ENCODE measurements at regions not wholly inside any gene's neighbourhood (a gene's known extent, or its start where the extent isn't known, plus 50 kb on each side); places are given as distances from the start of the nearest gene placed in this dataset.
"Not testable (repeated sequence)": the region's sequence is repeated elsewhere in the genome, so short reads cannot be mapped to it uniquely, and the experiment has no call there.

DNA sequence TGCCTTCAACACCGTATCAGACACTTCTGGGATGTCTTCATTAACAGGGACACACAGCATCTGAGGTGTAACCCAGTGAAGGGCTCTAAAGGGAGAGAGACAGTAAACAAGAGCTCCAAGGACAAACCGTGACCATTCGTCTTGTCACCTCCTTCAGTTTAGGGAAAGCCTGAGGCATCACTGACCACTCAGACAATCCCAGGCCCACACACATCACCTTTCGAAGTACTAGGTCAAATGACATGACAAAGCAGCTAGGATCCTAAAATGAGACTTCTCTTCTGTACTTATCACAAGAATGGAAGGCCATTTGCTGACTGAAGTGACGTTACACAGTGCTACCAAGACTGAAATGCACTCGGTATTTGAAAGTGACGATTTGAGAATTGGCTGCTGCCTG lies 200.7 kb upstream of the KCTD7 start:
- H3K9ac ChIP-seq (ENCODE audit: low read length) = no peak overlapping the region
- no peak overlapping the region for H3K14ac ChIP-seq (ENCODE audit: low read length)
- H4K91ac ChIP-seq (ENCODE audit: low read depth, low read length) = no peak overlapping the region
- no peaks in the 10 kb centered on the region for H3K79me2 ChIP-seq (ENCODE audit: control insufficient read depth, insufficient read depth, low read length, poor library complexity)
- no peak overlapping the region for H2BK5ac ChIP-seq (ENCODE audit: low read depth, low read length, poor library complexity)
- H3K36me3 ChIP-seq (ENCODE audit: control insufficient read depth in 1 of 2, insufficient read depth in 2 of 2, low read length in 2 of 2) = no peaks in the 10 kb centered on the region
- H3K4me3 ChIP-seq (ENCODE audit: low read depth, low read length) = no peak overlapping the region
- H3K23ac ChIP-seq (ENCODE audit: low read length) = no peak overlapping the region
- H4K12ac ChIP-seq (ENCODE audit: low read depth, low read length) = no peak overlapping the region
- H3K9me3 ChIP-seq (ENCODE audit: insufficient read depth, low read depth, low read length) = peaks cover 1% of the 10 kb centered on the region
- no peak overlapping the region for H4K8ac ChIP-seq (ENCODE audit: low read depth, low read length)
- no CpG with 5 or more reads among the region's 7 CpGs for WGBS (ENCODE audit: extremely low coverage, insufficient coverage, insufficient read length)
- H3K27me3 ChIP-seq (ENCODE audit: insufficient read depth, low read length) = no peaks in the 10 kb centered on the region
- no peak overlapping the region for H3K27ac ChIP-seq (ENCODE audit: low read depth, low read length)
- H3K4me1 ChIP-seq (ENCODE audit: control insufficient read depth in 1 of 2, insufficient read depth in 2 of 2, low read length in 2 of 2) = peaks cover 4 to 14% of the 10 kb centered on the region in 2 experiments
- H3K4ac ChIP-seq (ENCODE audit: low read depth, low read length) = no peak overlapping the region
- no peak overlapping the region for H2AFZ ChIP-seq (ENCODE audit: insufficient read depth, low read length, poor library complexity)
- no peak overlapping the region for H2BK12ac ChIP-seq (ENCODE audit: low read length)
- no peaks in the 10 kb centered on the region for H3K79me1 ChIP-seq (ENCODE audit: low read length)
- H3K4me2 ChIP-seq (ENCODE audit: low read length) = no peak overlapping the region
- no peak overlapping the region for H2BK120ac ChIP-seq (ENCODE audit: insufficient read depth, low read length, poor library complexity)
- H3K18ac ChIP-seq (ENCODE audit: low read length) = no peak overlapping the region
- H2AK5ac ChIP-seq (ENCODE audit: low read length) = no peak overlapping the region
- no peak for DNase-seq

DNA sequence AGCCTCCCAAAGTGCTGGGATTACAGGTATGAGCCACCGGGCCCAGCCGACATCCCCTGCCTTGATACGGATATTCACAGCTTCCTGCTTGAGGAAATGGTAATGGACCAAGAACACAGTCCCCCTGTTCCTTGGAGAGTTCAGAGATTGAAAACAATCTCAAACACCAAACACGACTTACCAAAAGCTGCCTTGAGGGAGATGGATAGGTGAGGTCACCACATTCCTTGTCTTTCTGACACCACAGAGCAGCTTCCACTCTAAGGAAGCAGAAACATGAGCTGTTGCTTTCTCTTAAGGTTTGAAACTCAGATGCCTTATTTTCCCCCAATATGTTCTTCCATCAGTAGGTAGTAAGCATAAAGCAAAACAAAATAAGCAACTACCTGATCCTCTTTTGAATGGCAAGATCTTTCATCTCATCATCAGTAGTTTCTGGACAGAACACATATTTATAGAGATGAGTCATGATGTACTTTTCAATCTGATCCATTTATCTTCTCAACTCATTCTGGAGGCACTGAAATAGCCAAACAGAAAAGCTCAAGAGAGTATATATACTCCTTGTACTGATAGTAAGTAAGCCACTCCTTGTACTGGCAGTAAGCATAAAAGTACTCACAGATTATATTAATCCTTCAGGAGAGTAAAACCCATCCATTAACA lies 199.1 kb upstream of the KCTD7 start:
- no peak for DNase-seq
- no peak overlapping the region for H2AK5ac ChIP-seq (ENCODE audit: low read length)
- no peak overlapping the region for H3K4ac ChIP-seq (ENCODE audit: low read depth, low read length)
- H3K4me3 ChIP-seq (ENCODE audit: low read depth, low read length) = no peak overlapping the region
- H4K8ac ChIP-seq (ENCODE audit: low read depth, low read length) = no peak overlapping the region
- H2BK12ac ChIP-seq (ENCODE audit: low read length) = no peak overlapping the region
- no peak overlapping the region for H3K18ac ChIP-seq (ENCODE audit: low read length)
- H3K14ac ChIP-seq (ENCODE audit: low read length) = no peak overlapping the region
- WGBS (ENCODE audit: extremely low coverage, insufficient coverage, insufficient read length) = no CpG with 5 or more reads among the region's 4 CpGs
- H3K79me2 ChIP-seq (ENCODE audit: control insufficient read depth, insufficient read depth, low read length, poor library complexity) = no peaks in the 10 kb centered on the region
- peaks cover 4 to 14% of the 10 kb centered on the region in 2 experiments for H3K4me1 ChIP-seq (ENCODE audit: control insufficient read depth in 1 of 2, insufficient read depth in 2 of 2, low read length in 2 of 2)
- H2AFZ ChIP-seq (ENCODE audit: insufficient read depth, low read length, poor library complexity) = no peak overlapping the region
- H3K79me1 ChIP-seq (ENCODE audit: low read length) = no peaks in the 10 kb centered on the region
- H4K91ac ChIP-seq (ENCODE audit: low read depth, low read length) = no peak overlapping the region
- H3K27ac ChIP-seq (ENCODE audit: low read depth, low read length) = peak overlapping the region; percentile 26
- H3K4me2 ChIP-seq (ENCODE audit: low read length) = no peak overlapping the region
- H4K12ac ChIP-seq (ENCODE audit: low read depth, low read length) = no peak overlapping the region
- peaks cover 1% of the 10 kb centered on the region for H3K9me3 ChIP-seq (ENCODE audit: insufficient read depth, low read depth, low read length)
- H3K9ac ChIP-seq (ENCODE audit: low read length) = no peak overlapping the region
- H3K36me3 ChIP-seq (ENCODE audit: control insufficient read depth in 1 of 2, insufficient read depth in 2 of 2, low read length in 2 of 2) = no peaks in the 10 kb centered on the region
- no peak overlapping the region for H2BK5ac ChIP-seq (ENCODE audit: low read depth, low read length, poor library complexity)
- no peaks in the 10 kb centered on the region for H3K27me3 ChIP-seq (ENCODE audit: insufficient read depth, low read length)
- H2BK120ac ChIP-seq (ENCODE audit: insufficient read depth, low read length, poor library complexity) = no peak overlapping the region
- no peak overlapping the region for H3K23ac ChIP-seq (ENCODE audit: low read length)

GRCh38 chr7:66430164-66430545 lies 198.5 kb upstream of the KCTD7 start:
- WGBS (ENCODE audit: extremely low coverage, insufficient coverage, insufficient read length) = no CpG with 5 or more reads among the region's 5 CpGs
- Histone ChIP-seq H4K12ac (ENCODE audit: low read depth, low read length) (no peak overlapping the region), H3K79me2 (ENCODE audit: control insufficient read depth, insufficient read depth, low read length, poor library complexity) (no peaks in the 10 kb centered on the region), H3K9me3 (ENCODE audit: insufficient read depth, low read depth, low read length) (peaks cover 1% of the 10 kb centered on the region), H3K4ac (ENCODE audit: low read depth, low read length) (no peak overlapping the region), H2BK5ac (ENCODE audit: low read depth, low read length, poor library complexity) (no peak overlapping the region), H3K79me1 (ENCODE audit: low read length) (no peaks in the 10 kb centered on the region), H3K27ac (ENCODE audit: low read depth, low read length) (no peak overlapping the region), H2AFZ (ENCODE audit: insufficient read depth, low read length, poor library complexity) (no peak overlapping the region), H4K8ac (ENCODE audit: low read depth, low read length) (no peak overlapping the region), H3K36me3 (ENCODE audit: control insufficient read depth in 1 of 2, insufficient read depth in 2 of 2, low read length in 2 of 2) (no peaks in the 10 kb centered on the region), H3K4me1 (ENCODE audit: control insufficient read depth in 1 of 2, insufficient read depth in 2 of 2, low read length in 2 of 2) (peaks cover 4 to 14% of the 10 kb centered on the region in 2 experiments), H3K4me3 (ENCODE audit: low read depth, low read length) (no peak overlapping the region), H3K14ac (ENCODE audit: low read length) (no peak overlapping the region), H3K4me2 (ENCODE audit: low read length) (no peak overlapping the region), H3K23ac (ENCODE audit: low read length) (no peak overlapping the region), H4K91ac (ENCODE audit: low read depth, low read length) (no peak overlapping the region), H2BK12ac (ENCODE audit: low read length) (no peak overlapping the region), H2BK120ac (ENCODE audit: insufficient read depth, low read length, poor library complexity) (no peak overlapping the region), H3K18ac (ENCODE audit: low read length) (no peak overlapping the region), H3K9ac (ENCODE audit: low read length) (no peak overlapping the region), H3K27me3 (ENCODE audit: insufficient read depth, low read length) (no peaks in the 10 kb centered on the region), H2AK5ac (ENCODE audit: low read length) (no peak overlapping the region)
- DNase-seq = no peak

- H3K4me1 ChIP-seq (ENCODE audit: control insufficient read depth in 1 of 2, insufficient read depth in 2 of 2, low read length in 2 of 2); H2BK5ac ChIP-seq (ENCODE audit: low read depth, low read length, poor library complexity); H3K27ac ChIP-seq (ENCODE audit: low read depth, low read length); H2AK5ac ChIP-seq (ENCODE audit: low read length); H3K36me3 ChIP-seq (ENCODE audit: control insufficient read depth in 1 of 2, insufficient read depth in 2 of 2, low read length in 2 of 2); H2BK120ac ChIP-seq (ENCODE audit: insufficient read depth, low read length, poor library complexity); H2AFZ ChIP-seq (ENCODE audit: insufficient read depth, low read length, poor library complexity); H3K4me3 ChIP-seq (ENCODE audit: low read depth, low read length); H3K23ac ChIP-seq (ENCODE audit: low read length); H3K79me1 ChIP-seq (ENCODE audit: low read length); H4K12ac ChIP-seq (ENCODE audit: low read depth, low read length); H3K4ac ChIP-seq (ENCODE audit: low read depth, low read length); H3K27me3 ChIP-seq (ENCODE audit: insufficient read depth, low read length); H3K9me3 ChIP-seq (ENCODE audit: insufficient read depth, low read depth, low read length); H3K9ac ChIP-seq (ENCODE audit: low read length); H4K8ac ChIP-seq (ENCODE audit: low read depth, low read length); H3K79me2 ChIP-seq (ENCODE audit: control insufficient read depth, insufficient read depth, low read length, poor library complexity); DNase-seq; H3K4me2 ChIP-seq (ENCODE audit: low read length); H4K91ac ChIP-seq (ENCODE audit: low read depth, low read length); H3K14ac ChIP-seq (ENCODE audit: low read length); H2BK12ac ChIP-seq (ENCODE audit: low read length); H3K18ac ChIP-seq (ENCODE audit: low read length): not testable (repeated sequence)
- no CpG with 5 or more reads among the region's 1 CpG for WGBS (ENCODE audit: extremely low coverage, insufficient coverage, insufficient read length)
These were observed 189.8 kb upstream of the KCTD7 start for GRCh38 chr7:66438703-66439405.
